HG03571 (cell line): ENCODE measurements at regions not wholly inside any gene's neighbourhood (a gene's known extent, or its start where the extent isn't known, plus 50 kb on each side); places are given as distances from the start of the nearest gene placed in this dataset.

Experiments
- ATAC-seq: cut with Tn5 transposase; IDR thresholded peaks from one replicate; pipeline ENCODE4 v1.9.1; 2021; ENCODE audit not compliant: unreplicated experiment

DNA sequence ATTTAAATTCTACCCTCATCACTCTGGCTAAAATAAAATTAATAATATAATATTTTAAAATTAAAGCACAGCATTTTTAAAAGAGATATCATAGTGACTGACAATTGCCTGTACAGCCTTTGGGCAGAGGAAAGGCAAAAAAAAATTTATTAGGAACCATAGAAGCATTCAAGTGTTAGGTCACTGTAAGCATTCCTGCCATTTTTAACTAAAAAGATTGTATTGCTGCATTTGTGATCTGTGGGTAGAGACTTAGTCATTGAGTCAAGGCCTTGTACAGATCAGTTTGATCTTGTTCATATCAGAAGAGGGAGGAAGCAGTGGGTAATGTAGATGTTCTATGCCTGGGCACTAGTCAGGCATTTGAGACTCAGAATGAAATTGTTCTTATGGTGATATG is 109.9 kb downstream of the LYPLAL1 start:
- ATAC-seq = no peak

GRCh38 chr1:219281831-219282230 is 108.2 kb downstream of the LYPLAL1 start:
- no peak for ATAC-seq

GRCh38 chr1:219279017-219279770 is 105.5 kb downstream of the LYPLAL1 start:
- no peak for ATAC-seq

GRCh38 chr1:219278288-219278687 is 104.6 kb downstream of the LYPLAL1 start:
- no peak for ATAC-seq

GRCh38 chr1:219277304-219278105 is 103.8 kb downstream of the LYPLAL1 start:
- ATAC-seq = no peak

GRCh38 chr1:219276049-219276738 is 102.5 kb downstream of the LYPLAL1 start:
- ATAC-seq = no peak

DNA sequence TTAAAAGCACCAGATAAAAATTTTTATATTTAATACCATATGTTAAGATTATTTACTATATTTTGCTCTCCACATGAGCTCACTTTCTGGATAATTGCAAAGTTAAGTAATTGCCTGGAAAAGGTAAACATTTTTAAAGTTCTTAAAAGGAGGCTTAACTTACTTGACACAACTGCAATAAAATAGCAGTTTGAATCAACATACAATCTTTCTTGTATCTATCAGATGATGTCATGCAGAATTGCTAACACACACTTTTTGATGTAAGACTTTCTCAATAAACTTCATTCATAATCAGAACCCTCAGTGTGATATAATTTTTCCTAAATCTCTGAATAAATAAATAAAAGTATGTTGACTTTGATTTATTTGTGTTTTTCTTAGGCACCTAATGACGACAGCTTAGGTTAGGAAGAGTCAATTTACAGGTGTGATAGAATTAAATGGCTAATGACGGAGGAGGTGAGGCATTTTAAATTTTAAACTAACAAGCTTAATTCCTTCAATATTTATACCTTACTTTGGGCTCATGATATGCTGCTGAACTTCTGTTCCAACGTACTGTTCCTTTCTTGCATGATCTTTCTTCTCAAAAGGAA is 99.5 kb downstream of the LYPLAL1 start:
- ATAC-seq = no peak

DNA sequence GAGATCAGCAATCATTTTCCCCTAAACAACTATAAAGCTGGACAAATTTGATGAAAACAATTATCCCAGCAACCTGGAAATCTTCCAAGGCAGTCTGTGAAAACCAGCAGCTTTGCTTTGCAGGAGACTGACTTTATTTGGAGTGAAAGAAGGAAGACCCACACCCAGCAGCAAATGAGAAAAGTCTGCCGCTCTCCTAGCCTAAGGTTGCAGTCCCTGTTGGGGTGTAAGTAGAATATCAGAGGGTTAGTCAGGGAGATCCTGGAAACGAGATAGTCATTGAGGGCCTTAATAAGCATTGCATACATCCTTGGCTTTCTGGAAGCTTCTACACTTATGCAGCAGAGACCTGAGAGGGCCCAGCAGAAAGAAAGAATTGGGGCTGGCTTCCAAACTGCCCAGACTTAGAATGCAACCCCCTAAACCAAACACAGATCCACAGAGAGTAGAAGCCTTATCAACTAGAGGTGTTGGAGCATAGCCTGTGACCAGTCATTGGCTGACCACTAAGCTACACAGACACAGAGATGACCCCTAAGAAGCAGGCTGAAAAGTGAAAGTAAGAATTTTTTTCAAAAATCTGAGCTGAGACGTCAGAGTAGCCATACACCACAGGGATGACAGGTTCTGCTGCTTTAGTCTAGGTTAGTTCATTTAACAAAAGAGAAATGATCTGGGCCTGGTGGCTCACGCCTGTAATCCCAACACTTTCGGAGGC is 98.3 kb downstream of the LYPLAL1 start:
- no peak for ATAC-seq

DNA sequence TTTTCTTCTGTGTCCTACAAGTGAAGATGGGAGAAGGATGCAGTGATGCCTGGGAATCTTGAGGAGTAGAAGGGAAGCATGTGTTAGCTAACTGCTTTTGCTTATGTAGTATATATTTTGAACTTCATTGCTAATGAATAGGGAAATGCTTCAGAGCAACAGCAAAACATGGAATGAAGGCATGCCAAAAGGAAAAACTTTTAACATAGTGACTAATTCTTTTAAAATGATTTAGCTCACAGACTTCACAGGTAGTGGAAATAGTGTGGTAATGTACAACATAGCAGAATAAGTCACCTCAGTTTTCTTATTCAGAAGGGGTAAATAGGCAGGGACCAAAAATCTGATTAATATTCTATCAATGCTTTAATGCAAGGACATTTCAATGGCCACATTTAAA is 95.5 kb downstream of the LYPLAL1 start:
- no peak for ATAC-seq

- ATAC-seq = no peak
Measured at GRCh38 chr1:219266524-219266923, 92.8 kb downstream of the LYPLAL1 start.

- no peak for ATAC-seq
Measured at GRCh38 chr1:219265026-219265515, 91.4 kb downstream of the LYPLAL1 start.

DNA sequence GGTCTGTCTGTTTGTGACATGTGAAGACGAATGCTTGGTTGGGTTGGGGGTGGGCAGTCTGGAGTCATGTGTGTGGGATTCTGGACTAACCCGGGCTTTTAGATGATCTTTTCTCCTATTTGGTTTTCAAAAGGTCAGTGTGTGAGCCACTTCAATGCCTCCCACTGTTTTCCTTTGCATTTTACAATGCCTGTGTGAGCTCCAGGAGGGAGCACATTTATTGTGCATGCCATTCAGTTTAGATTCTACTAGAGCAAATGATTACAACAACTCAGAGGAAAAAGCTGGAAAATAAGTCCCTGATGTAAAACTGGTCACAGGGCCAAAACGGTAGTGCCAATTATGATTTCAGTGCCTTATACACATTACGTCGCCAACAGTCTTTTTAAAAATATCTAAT is 90.9 kb downstream of the LYPLAL1 start:
- no peak for ATAC-seq
